Right hindlimb (tissue), 1 donor: ENCODE measurements at regions not wholly inside any gene's neighbourhood (a gene's known extent, or its start where the extent isn't known, plus 50 kb on each side); places are given as distances from the start of the nearest gene placed in this dataset.
A peak's percentile ranks its signal among the peaks of the same experiment; 100 is the strongest.

ENCODE experiments used
- DNase-seq: peaks from one replicate; pipeline ENCODE4 v3.0.0-alpha.2; 2018

- DNase-seq, result peak; percentile 35
Measured at GRCh38 chr16:87060034-87060986, 256.9 kb downstream of the C16orf95 start.

DNA sequence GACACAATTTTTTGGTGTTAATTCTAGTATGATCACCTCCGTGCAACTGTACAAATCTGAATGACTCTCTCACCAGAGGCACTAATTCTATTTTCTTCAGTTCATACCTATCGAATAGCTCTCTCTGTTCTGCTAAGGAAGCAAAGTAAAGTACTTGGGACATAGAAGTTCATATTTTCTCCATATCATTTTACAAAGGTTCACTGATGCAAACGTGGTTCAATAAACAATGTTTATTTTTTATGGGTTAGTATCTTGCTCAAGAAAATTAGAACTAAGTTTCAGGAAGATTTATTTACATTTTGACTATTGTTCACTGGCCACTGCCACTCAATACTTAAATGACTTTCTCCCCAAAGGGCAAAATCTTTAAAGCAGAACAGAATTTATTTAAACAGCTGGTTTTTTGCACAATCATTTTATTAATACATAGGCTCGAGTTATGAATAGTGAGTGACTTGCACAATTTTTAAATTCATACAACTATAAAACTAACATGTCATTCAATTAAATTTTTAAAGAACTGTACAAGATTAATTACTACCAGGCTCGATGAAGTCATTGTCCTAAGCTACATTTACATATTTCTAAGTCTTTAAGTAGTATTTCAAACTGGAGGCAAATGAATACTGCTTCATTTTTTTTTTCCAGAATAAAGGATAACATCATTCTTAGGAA, 255.8 kb downstream of the C16orf95 start:
- DNase-seq, result no peak

DNA sequence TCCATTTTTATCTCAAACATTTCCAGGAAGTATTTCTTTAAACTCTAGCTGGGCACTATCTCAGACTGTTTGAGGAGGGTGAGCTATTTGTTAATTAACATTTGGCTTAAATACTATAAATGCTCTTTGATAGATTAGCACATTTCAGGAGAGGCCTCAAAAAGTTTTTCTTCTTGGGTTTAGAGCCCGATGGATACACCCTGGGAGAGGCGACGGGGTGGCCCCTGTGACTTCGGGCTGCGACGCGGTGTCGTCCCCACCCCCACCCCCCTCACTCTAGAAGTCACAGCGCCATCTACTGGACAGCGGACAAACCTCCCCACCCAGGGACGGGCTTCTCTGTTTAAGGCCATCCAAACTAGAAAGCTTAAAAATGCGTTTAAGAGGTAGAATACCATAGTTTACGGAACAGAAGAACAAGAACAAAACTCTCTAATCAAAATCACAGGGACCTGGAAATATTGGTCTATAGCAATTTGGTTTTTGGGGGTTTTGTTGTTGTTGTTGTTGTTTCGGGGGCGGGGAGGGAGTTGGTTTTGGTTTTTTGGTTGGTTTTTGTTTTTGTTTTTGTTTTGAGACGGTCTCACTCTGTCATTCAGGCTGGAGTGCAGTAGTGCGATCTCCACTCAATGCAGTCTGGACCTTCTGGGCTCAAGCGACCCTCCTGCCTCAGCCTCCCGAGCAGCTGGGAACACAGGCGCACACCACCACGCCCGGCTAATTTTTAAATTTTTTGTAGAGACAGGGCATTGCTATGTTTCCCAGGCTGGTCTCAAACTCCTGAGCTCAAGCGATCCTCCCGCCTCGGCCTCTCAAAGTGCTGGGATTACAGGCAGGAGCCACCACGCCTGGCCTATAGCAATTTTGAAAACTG, 254.4 kb downstream of the C16orf95 start:
- peak; percentile 76 for DNase-seq

GRCh38 chr16:87063543-87063942, 253.6 kb downstream of the C16orf95 start:
- DNase-seq, result no peak

DNA sequence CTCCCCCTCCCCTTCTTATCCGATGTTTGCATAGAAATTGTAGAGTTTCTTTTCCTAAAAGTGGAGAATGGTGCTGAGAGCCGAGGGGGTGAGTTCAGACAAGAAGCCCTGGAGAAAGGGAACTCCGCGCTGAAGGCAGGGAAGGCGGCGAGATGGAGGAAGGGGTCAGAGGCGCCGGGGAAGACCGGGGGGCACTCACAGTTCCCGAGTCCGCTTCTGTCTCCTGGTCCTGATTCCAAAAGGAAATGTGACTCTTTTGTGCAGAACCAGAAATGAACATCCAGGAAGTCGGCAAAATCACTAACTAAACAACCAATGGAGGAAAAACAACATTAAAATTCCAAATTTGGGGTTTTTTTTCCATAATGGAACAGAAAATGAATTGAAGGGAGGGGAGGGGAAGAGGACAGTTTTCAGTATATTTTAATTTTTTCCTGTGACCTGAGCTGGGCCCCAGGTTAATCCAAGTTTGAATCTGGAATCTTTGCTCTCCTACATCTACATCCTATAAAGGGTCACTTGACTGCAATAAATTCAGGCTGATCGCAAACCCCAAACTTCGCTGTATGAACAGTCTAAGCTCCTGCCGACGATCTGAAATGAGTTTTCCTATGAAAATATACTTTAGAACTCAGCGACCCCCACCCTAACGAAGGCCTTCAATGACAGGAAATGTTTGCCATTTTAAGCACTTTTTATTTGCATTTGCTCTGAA, 252.3 kb downstream of the C16orf95 start:
- DNase-seq, result no peak

- DNase-seq, result no peak
Measured at GRCh38 chr16:87065446-87066132, 251.6 kb downstream of the C16orf95 start.

- DNase-seq, result no peak
Measured at GRCh38 chr16:87066133-87067002, 250.8 kb downstream of the C16orf95 start.

- no peak for DNase-seq
Measured at GRCh38 chr16:87067003-87067556, 250.1 kb downstream of the C16orf95 start.

GRCh38 chr16:87067836-87068761, 249.1 kb downstream of the C16orf95 start:
- DNase-seq, result no peak

DNA sequence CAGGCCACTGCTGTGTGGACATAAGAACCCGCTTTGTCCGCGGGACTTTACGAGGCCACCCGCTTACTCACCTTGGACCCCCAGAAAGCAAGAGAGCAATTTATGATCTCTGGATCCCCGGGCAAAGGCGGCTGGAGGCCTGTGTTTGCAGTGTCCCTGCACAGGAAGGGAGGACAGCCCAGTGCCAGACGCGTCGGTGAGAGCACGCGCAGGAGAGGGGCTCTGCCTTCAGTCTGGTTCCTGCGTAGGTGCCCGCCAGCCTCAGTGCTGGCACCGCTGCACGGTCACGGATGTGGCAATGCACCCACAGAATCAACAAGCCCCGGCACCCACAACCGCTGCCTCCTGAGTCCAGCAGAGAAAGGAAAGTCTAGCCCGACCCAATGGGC, 248.4 kb downstream of the C16orf95 start:
- DNase-seq, result no peak

GRCh38 chr16:87070657-87071056, 246.5 kb downstream of the C16orf95 start:
- no peak for DNase-seq

- no peak for DNase-seq
Measured at GRCh38 chr16:87072101-87072500, 245.1 kb downstream of the C16orf95 start.

- no peak for DNase-seq
Measured at GRCh38 chr16:87074641-87075318, 242.4 kb downstream of the C16orf95 start.

DNA sequence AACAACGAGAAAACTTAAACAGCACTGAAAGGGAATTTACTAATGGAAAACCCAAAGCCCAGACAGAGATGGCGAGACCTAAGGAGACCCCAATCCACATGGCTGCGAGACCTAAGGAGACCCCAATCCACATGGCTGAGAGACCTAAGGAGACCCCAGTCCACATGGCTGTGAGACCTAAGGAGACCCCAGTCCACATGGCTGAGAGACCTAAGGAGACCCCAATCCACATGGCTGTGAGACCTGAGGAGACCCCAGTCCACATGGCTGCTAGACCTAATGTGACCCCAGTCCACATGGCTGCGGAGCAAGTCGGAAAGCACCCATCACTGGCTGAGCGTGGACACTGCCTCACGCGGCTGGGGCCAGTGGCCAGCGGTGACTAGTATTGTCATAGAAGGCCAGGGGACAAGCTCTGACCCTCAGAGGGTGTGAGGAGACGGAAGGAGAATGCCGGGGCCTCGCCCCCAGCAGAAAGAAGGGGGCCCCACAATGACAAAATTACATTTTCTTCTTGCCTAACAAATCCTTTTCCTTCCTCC, 241.8 kb downstream of the C16orf95 start:
- no peak for DNase-seq

GRCh38 chr16:87076331-87076949, 240.8 kb downstream of the C16orf95 start:
- no peak for DNase-seq

DNA sequence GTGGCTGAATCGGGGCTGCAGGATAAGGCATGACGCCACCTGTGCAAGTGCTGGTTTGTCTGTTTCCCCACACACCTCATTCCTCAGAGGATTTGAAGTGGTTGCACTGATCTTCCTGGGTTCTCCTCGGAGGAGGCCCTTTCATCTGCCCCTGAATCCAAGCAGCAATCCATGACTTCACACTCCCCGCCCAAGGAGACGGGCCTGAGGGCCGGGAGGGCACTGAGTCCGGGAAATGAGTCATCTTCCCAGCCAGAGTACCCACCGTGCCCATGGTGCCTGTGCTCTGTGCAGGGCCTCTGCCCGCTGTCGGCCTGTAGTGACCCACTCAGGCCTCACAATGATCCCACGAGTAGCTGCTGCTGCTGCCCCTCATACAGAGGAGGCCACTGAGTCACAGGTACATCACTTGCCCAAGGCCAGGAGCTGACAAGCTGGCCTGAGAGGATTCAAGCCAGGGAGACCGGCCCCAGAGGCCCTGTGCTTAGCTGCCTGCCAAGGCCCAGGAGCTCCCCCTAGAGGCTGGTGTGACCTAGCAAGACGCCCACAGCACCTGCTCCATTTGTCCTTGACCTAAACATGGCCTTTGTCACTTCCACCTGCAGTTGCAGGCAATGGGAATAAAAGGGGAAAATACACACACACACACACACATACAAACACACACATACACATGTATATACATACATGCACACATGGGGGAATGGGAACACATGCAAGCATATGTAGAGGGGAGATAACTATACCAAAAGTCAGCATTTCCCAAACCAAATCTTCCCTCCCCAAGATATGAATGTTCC, 240.0 kb downstream of the C16orf95 start:
- no peak for DNase-seq

DNA sequence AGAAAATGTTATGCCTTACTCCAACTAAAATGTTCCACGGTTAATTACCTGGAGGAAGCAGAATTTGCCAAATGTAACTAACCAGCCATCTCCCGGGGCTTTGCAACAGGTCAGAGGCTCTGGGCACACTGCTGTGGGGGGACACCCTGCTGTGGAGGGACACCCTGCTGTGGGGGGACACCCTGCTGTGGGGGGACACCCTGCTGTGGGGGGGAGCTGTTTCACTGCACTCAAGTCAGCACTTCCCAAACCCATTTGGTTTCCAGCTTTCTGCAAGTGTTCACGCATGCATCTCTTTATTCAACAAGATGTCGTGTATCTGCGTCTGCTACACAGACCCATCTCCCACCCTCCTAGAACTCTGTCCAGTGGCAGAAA, 239.5 kb downstream of the C16orf95 start:
- DNase-seq, result no peak
